ENCODE measurements at regions not wholly inside any gene's neighbourhood (a gene's known extent, or its start where the extent isn't known, plus 50 kb on each side); places are given as distances from the start of the nearest gene placed in this dataset.

GRCh38 chr4:67234296-67234695 is 311.0 kb downstream of the CENPC start:
- TF ChIP-seq RAD21 (IDR thresholded peaks at IDR 0.05; ENCODE audit: low read depth) (no peak), ZBTB7A (IDR thresholded peaks at IDR 0.05; ENCODE audit: low read depth) (no peak), NFIC (IDR thresholded peaks at IDR 0.05) (no peak), EGR1 (IDR thresholded peaks at IDR 0.05) (no peak), CREB1 (IDR thresholded peaks at IDR 0.05; ENCODE audit: low read depth) (no peak), YY1 (IDR thresholded peaks at IDR 0.05; ENCODE audit: low read depth) (no peak), MAX (IDR thresholded peaks at IDR 0.05) (no peak), FOXM1 (IDR thresholded peaks at IDR 0.05; ENCODE audit: borderline replicate concordance, low read depth) (no peak), TEAD4 (IDR thresholded peaks at IDR 0.05) (no peak)
- TF ChIP-seq, protein P1, sequence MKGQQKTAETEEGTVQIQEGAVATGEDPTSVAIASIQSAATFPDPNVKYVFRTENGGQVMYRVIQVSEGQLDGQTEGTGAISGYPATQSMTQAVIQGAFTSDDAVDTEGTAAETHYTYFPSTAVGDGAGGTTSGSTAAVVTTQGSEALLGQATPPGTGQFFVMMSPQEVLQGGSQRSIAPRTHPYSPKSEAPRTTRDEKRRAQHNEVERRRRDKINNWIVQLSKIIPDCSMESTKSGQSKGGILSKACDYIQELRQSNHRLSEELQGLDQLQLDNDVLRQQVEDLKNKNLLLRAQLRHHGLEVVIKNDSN (IDR thresholded peaks at IDR 0.05), result no peak
